WTC11 (cell line): ENCODE measurements at regions not wholly inside any gene's neighbourhood (a gene's known extent, or its start where the extent isn't known, plus 50 kb on each side); places are given as distances from the start of the nearest gene placed in this dataset.

Experiments
- ATAC-seq: fragments of 200-7000 bp; cut with Tn5 transposase; 2 replicates; pipeline ENCODE4 v1.10.0; 2021; ENCODE audit warnings: mild to moderate bottlenecking, moderate library complexity
- CTCF ChIA-PET: fragments of 300-600 bp; sonication (Branson Sonifier 250); formaldehyde crosslinking; loops from one replicate; lab custom pipeline; 2021; ENCODE audit warnings: antibody characterized with exemption; lab: Charles Lee
- POLR2A ChIA-PET: fragments of 350-600 bp; sonication (Branson Sonifier 250); formaldehyde crosslinking; loops from one replicate; lab custom pipeline; 2021; ENCODE audit warnings: antibody characterized with exemption; lab: Charles Lee
- DNase-seq: peaks from one replicate; pipeline ENCODE4 v3.0.0; 2021; ENCODE audit warnings: low spot score
- H3K27ac Mint-ChIP-seq: 2 replicates; pipeline ENCODE4 v1.8.0; 2021; ENCODE audit warnings: mixed read lengths
- H3K27me3 Mint-ChIP-seq: 2 replicates; pipeline ENCODE4 v1.8.0; 2021; ENCODE audit warnings: low read depth, mild to moderate bottlenecking, moderate library complexity, mixed read lengths
- H3K36me3 Mint-ChIP-seq: 2 replicates; pipeline ENCODE4 v1.8.0; 2021; ENCODE audit warnings: mixed read lengths
- H3K4me1 Mint-ChIP-seq: 2 replicates; pipeline ENCODE4 v1.8.0; 2022; ENCODE audit warnings: mixed read lengths
- H3K4me3 Mint-ChIP-seq: 2 replicates; pipeline ENCODE4 v1.8.0; 2021; ENCODE audit warnings: mild to moderate bottlenecking, moderate library complexity, mixed read lengths
- H3K9me3 Mint-ChIP-seq: 2 replicates; pipeline ENCODE4 v1.8.0; 2021; ENCODE audit warnings: mixed read lengths
- AR ChIP-seq: fragments of 250-450 bp; sonication (Bioruptor Pico); IDR thresholded peaks from 2 replicates; pipeline ENCODE4 v1.9.0; 2021; ENCODE audit warnings: mild to moderate bottlenecking
- ATF1 ChIP-seq: sonication (generic); formaldehyde crosslinking; IDR thresholded peaks from 2 replicates; pipeline ENCODE4 v1.8.1; 2023; ENCODE audit warnings: mild to moderate bottlenecking, moderate library complexity, missing genetic modification reagents
- CREM ChIP-seq: sonication (generic); formaldehyde crosslinking; IDR thresholded peaks from 2 replicates; pipeline ENCODE4 v1.8.1; 2022; ENCODE audit warnings: mild to moderate bottlenecking, missing genetic modification reagents, moderate library complexity
- IRF1 ChIP-seq: sonication (generic); formaldehyde crosslinking; IDR thresholded peaks from 2 replicates; pipeline ENCODE4 v1.8.0; 2023; ENCODE audit warnings: missing genetic modification reagents
- NR3C1 ChIP-seq: sonication (generic); formaldehyde crosslinking; conservative IDR thresholded peaks from 2 replicates; pipeline ENCODE4 v1.8.1; 2023; ENCODE audit warnings: low read depth, mild to moderate bottlenecking, missing genetic modification reagents
- PRDM15 ChIP-seq: sonication (generic); formaldehyde crosslinking; IDR thresholded peaks from 2 replicates; pipeline ENCODE4 v1.8.0; 2022; ENCODE audit warnings: missing genetic modification reagents
- SOX15 ChIP-seq: fragments of 250-450 bp; sonication (Bioruptor Pico); IDR thresholded peaks from 2 replicates; pipeline ENCODE4 v1.9.0; 2021; ENCODE audit warnings: mild to moderate bottlenecking
- TP53 ChIP-seq: sonication (generic); formaldehyde crosslinking; IDR thresholded peaks from 2 replicates; pipeline ENCODE4 v1.8.1; 2023; ENCODE audit warnings: mild to moderate bottlenecking, missing genetic modification reagents
- ZBTB43 ChIP-seq: sonication (generic); formaldehyde crosslinking; IDR thresholded peaks from 2 replicates; pipeline ENCODE4 v1.8.1; 2023; ENCODE audit warnings: mild to moderate bottlenecking, missing genetic modification reagents
- ZNF138 ChIP-seq: sonication (generic); formaldehyde crosslinking; conservative IDR thresholded peaks from 2 replicates; pipeline ENCODE4 v1.8.1; 2022; ENCODE audit warnings: mild to moderate bottlenecking, moderate library complexity, missing genetic modification reagents
- ZNF232 ChIP-seq: sonication (generic); formaldehyde crosslinking; IDR thresholded peaks from 2 replicates; pipeline ENCODE4 v1.8.0; 2022; ENCODE audit warnings: mild to moderate bottlenecking, missing genetic modification reagents
- ZNF281 ChIP-seq: sonication (generic); formaldehyde crosslinking; IDR thresholded peaks from 2 replicates; pipeline ENCODE4 v1.8.0; 2023; ENCODE audit warnings: mild to moderate bottlenecking, missing genetic modification reagents
- ZNF396 ChIP-seq: fragments of 250-450 bp; sonication (Bioruptor Pico); IDR thresholded peaks from 2 replicates; pipeline ENCODE4 v1.8.0; 2021; ENCODE audit warnings: mild to moderate bottlenecking, moderate library complexity, borderline replicate concordance
- ZNF532 ChIP-seq: fragments of 250-450 bp; sonication (Bioruptor Pico); IDR thresholded peaks from 2 replicates; pipeline ENCODE4 v1.9.0; 2021; ENCODE audit warnings: mild to moderate bottlenecking, borderline replicate concordance

- Mint-ChIP-seq H3K27ac (no peak overlapping the region), H3K4me1 (no peaks in the 10 kb centered on the region), H3K4me3 (no peak overlapping the region), H3K27me3 (peaks cover 2% of the 10 kb centered on the region), H3K36me3 (peaks cover 34% of the 10 kb centered on the region), H3K9me3 (peaks cover 43% of the 10 kb centered on the region)
- CTCF ChIA-PET = interaction anchor here (0.9 kb wide), 1 partner anchor 298 kb away, joined by 3 read pairs; no protein-coding TSS in a partner anchor
- TF ChIP-seq NR3C1 (CRISPR knock-in tag) = no peak
- no peak for TF ChIP-seq TP53
- TF ChIP-seq SOX15 (CRISPR knock-in tag) = no peak
- no peak for TF ChIP-seq IRF1 (CRISPR knock-in tag)
- TF ChIP-seq CREM (CRISPR knock-in tag) = no peak
- no peak for TF ChIP-seq ZNF281
- no peak for TF ChIP-seq PRDM15
- DNase-seq (no peak), ATAC-seq (no peak)
- POLR2A ChIA-PET = no interaction called here
Observed at GRCh38 chr10:131587976-131588680, 276.6 kb upstream of the TCERG1L start.

GRCh38 chr10:131588704-131589220 is 277.2 kb upstream of the TCERG1L start:
- H3K27ac Mint-ChIP-seq = no peak overlapping the region
- H3K4me3 Mint-ChIP-seq = no peak overlapping the region
- H3K27me3 Mint-ChIP-seq = peaks cover 2% of the 10 kb centered on the region
- DNase-seq (no peak), ATAC-seq (no peak)
- ChIA-PET CTCF (interaction anchor here (0.9 kb wide), 1 partner anchor 297 kb away, joined by 3 read pairs; no protein-coding TSS in a partner anchor), POLR2A (no interaction called here)
- peaks cover 39% of the 10 kb centered on the region for H3K9me3 Mint-ChIP-seq
- peaks cover 31% of the 10 kb centered on the region for H3K36me3 Mint-ChIP-seq
- no peaks in the 10 kb centered on the region for H3K4me1 Mint-ChIP-seq
- TF ChIP-seq ATF1 (no peak), ZNF396 (no peak), ZNF138 (CRISPR knock-in tag) (no peak), ZNF281 (no peak), AR (CRISPR knock-in tag) (no peak), ZNF532 (CRISPR knock-in tag) (no peak), ZNF232 (CRISPR knock-in tag) (no peak), ZBTB43 (no peak)
